SK-N-SH treated with all-trans-retinoic acid at 6 μM for 48 hours (cell line): ENCODE measurements at regions not wholly inside any gene's neighbourhood (a gene's known extent, or its start where the extent isn't known, plus 50 kb on each side); places are given as distances from the start of the nearest gene placed in this dataset.

Experiments
- ATAC-seq: fragments of 200-7000 bp; cut with Tn5 transposase; 3 replicates; pipeline ENCODE4 v1.9.1; 2020; ENCODE audit warnings: mild to moderate bottlenecking, moderate library complexity
- BACH2 ChIP-seq: fragments of 250-450 bp; sonication (Bioruptor Pico); IDR thresholded peaks from 2 replicates; pipeline ENCODE4 v1.9.0; 2021; ENCODE audit warnings: mild to moderate bottlenecking, borderline replicate concordance
- CSDC2 ChIP-seq: fragments of 250-450 bp; sonication (Bioruptor Pico); IDR thresholded peaks from 2 replicates; pipeline ENCODE4 v1.5.0; 2020; ENCODE audit warnings: mild to moderate bottlenecking, moderate library complexity
- GLIS3 ChIP-seq: fragments of 250-450 bp; sonication (Bioruptor Pico); IDR thresholded peaks from 2 replicates; pipeline ENCODE4 v1.5.0; 2020; ENCODE audit warnings: mild to moderate bottlenecking, moderate library complexity
- RARB ChIP-seq: fragments of 250-450 bp; sonication (Bioruptor Pico); IDR thresholded peaks from 2 replicates; pipeline ENCODE4 v1.8.0; 2021; ENCODE audit warnings: mild to moderate bottlenecking, moderate library complexity
- SNAI2 ChIP-seq: fragments of 250-450 bp; sonication (Bioruptor Pico); IDR thresholded peaks from 2 replicates; pipeline ENCODE4 v1.5.0; 2020; ENCODE audit warnings: mild to moderate bottlenecking, moderate library complexity
- TCF4 ChIP-seq: fragments of 250-450 bp; sonication (Bioruptor Pico); IDR thresholded peaks from 2 replicates; pipeline ENCODE4 v1.8.0; 2021; ENCODE audit warnings: mild to moderate bottlenecking, moderate library complexity, borderline replicate concordance
- TOX ChIP-seq: fragments of 250-450 bp; sonication (Bioruptor Pico); IDR thresholded peaks from 2 replicates; pipeline ENCODE4 v1.8.0; 2021; ENCODE audit warnings: mild to moderate bottlenecking, moderate library complexity, borderline replicate concordance
- ZFP3 ChIP-seq: fragments of 250-450 bp; sonication (Bioruptor Pico); IDR thresholded peaks from 2 replicates; pipeline ENCODE4 v1.5.0; 2020; ENCODE audit warnings: mild to moderate bottlenecking, moderate library complexity
- ZNF565 ChIP-seq: fragments of 450-650 bp; formaldehyde crosslinking; conservative IDR thresholded peaks from 2 replicates; pipeline ENCODE4 v1.5.0; 2020; ENCODE audit warnings: low read depth, mild to moderate bottlenecking, moderate library complexity
- ZNF70 ChIP-seq: fragments of 450-650 bp; formaldehyde crosslinking; IDR thresholded peaks from 2 replicates; pipeline ENCODE4 v1.5.0; 2020; ENCODE audit warnings: mild to moderate bottlenecking, moderate library complexity
- ZNF8 ChIP-seq: fragments of 450-650 bp; formaldehyde crosslinking; IDR thresholded peaks from 2 replicates; pipeline ENCODE4 v1.5.0; 2020; ENCODE audit warnings: mild to moderate bottlenecking, moderate library complexity
- TF ChIP-seq, protein P1 (sequence below): fragments of 250-450 bp; sonication (Bioruptor Pico); IDR thresholded peaks from 2 replicates; pipeline ENCODE4 v1.5.0; 2020; ENCODE audit warnings: mild to moderate bottlenecking, moderate library complexity
- TF ChIP-seq, protein P2 (sequence below): fragments of 250-450 bp; sonication (Bioruptor Pico); IDR thresholded peaks from 2 replicates; pipeline ENCODE4 v1.8.0; 2020; ENCODE audit warnings: mild to moderate bottlenecking, moderate library complexity, borderline replicate concordance
- TF ChIP-seq, protein P3 (sequence below): fragments of 250-450 bp; sonication (Bioruptor Pico); IDR thresholded peaks from 2 replicates; pipeline ENCODE4 v1.8.0; 2021; ENCODE audit warnings: low read depth, mild to moderate bottlenecking, moderate library complexity, borderline replicate concordance
- TF ChIP-seq, protein P4 (sequence below): fragments of 250-450 bp; sonication (Bioruptor Pico); IDR thresholded peaks from 2 replicates; pipeline ENCODE4 v1.5.1; 2020; ENCODE audit warnings: low read depth, mild to moderate bottlenecking, moderate library complexity
- TF ChIP-seq, protein P5 (sequence below): fragments of 250-450 bp; sonication (Bioruptor Pico); IDR thresholded peaks from 2 replicates; pipeline ENCODE4 v1.5.1; 2021; ENCODE audit warnings: mild to moderate bottlenecking, moderate library complexity

DNA sequence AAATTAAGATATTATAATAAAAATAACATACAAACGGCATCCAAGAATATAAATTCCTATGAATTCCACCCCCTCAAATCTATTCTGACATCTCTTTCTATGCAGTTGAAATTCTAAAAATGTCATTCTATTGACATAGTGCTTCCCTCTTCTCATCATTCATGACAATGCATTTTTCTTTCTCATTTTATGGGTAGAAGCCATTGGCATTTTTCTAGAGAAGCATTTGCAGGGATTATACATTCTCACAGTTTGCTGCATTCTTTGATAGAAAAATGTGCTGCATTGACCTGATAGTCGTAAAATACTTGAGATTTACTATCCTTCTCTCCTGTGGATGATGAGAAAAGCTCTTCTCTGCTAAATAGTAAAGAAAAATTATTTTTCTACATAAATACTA, 760.9 kb upstream of the ACO1 start:
- TF ChIP-seq, protein P1, sequence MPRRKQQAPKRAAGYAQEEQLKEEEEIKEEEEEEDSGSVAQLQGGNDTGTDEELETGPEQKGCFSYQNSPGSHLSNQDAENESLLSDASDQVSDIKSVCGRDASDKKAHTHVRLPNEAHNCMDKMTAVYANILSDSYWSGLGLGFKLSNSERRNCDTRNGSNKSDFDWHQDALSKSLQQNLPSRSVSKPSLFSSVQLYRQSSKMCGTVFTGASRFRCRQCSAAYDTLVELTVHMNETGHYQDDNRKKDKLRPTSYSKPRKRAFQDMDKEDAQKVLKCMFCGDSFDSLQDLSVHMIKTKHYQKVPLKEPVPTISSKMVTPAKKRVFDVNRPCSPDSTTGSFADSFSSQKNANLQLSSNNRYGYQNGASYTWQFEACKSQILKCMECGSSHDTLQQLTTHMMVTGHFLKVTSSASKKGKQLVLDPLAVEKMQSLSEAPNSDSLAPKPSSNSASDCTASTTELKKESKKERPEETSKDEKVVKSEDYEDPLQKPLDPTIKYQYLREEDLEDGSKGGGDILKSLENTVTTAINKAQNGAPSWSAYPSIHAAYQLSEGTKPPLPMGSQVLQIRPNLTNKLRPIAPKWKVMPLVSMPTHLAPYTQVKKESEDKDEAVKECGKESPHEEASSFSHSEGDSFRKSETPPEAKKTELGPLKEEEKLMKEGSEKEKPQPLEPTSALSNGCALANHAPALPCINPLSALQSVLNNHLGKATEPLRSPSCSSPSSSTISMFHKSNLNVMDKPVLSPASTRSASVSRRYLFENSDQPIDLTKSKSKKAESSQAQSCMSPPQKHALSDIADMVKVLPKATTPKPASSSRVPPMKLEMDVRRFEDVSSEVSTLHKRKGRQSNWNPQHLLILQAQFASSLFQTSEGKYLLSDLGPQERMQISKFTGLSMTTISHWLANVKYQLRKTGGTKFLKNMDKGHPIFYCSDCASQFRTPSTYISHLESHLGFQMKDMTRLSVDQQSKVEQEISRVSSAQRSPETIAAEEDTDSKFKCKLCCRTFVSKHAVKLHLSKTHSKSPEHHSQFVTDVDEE, result no peak
- TF ChIP-seq ZFP3 (CRISPR knock-in tag), result no peak
- TF ChIP-seq BACH2 (CRISPR knock-in tag), result no peak
- TF ChIP-seq ZNF8 (CRISPR knock-in tag), result no peak
- no peak for TF ChIP-seq SNAI2
- TF ChIP-seq, protein P2, sequence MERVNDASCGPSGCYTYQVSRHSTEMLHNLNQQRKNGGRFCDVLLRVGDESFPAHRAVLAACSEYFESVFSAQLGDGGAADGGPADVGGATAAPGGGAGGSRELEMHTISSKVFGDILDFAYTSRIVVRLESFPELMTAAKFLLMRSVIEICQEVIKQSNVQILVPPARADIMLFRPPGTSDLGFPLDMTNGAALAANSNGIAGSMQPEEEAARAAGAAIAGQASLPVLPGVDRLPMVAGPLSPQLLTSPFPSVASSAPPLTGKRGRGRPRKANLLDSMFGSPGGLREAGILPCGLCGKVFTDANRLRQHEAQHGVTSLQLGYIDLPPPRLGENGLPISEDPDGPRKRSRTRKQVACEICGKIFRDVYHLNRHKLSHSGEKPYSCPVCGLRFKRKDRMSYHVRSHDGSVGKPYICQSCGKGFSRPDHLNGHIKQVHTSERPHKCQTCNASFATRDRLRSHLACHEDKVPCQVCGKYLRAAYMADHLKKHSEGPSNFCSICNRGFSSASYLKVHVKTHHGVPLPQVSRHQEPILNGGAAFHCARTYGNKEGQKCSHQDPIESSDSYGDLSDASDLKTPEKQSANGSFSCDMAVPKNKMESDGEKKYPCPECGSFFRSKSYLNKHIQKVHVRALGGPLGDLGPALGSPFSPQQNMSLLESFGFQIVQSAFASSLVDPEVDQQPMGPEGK (CRISPR knock-in tag), result no peak
- TF ChIP-seq CSDC2 (CRISPR knock-in tag), result no peak
- no peak for TF ChIP-seq GLIS3 (CRISPR knock-in tag)
- TF ChIP-seq, protein P3, sequence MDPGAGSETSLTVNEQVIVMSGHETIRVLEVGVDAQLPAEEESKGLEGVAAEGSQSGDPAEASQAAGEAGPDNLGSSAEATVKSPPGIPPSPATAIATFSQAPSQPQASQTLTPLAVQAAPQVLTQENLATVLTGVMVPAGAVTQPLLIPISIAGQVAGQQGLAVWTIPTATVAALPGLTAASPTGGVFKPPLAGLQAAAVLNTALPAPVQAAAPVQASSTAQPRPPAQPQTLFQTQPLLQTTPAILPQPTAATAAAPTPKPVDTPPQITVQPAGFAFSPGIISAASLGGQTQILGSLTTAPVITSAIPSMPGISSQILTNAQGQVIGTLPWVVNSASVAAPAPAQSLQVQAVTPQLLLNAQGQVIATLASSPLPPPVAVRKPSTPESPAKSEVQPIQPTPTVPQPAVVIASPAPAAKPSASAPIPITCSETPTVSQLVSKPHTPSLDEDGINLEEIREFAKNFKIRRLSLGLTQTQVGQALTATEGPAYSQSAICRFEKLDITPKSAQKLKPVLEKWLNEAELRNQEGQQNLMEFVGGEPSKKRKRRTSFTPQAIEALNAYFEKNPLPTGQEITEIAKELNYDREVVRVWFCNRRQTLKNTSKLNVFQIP, result no peak
- TF ChIP-seq, protein P4, sequence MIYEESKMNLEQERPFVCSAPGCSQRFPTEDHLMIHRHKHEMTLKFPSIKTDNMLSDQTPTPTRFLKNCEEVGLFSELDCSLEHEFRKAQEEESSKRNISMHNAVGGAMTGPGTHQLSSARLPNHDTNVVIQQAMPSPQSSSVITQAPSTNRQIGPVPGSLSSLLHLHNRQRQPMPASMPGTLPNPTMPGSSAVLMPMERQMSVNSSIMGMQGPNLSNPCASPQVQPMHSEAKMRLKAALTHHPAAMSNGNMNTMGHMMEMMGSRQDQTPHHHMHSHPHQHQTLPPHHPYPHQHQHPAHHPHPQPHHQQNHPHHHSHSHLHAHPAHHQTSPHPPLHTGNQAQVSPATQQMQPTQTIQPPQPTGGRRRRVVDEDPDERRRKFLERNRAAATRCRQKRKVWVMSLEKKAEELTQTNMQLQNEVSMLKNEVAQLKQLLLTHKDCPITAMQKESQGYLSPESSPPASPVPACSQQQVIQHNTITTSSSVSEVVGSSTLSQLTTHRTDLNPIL (CRISPR knock-in tag), result no peak
- no peak for TF ChIP-seq RARB (CRISPR knock-in tag)
- no peak for TF ChIP-seq TOX (CRISPR knock-in tag)
- no peak for ATAC-seq

DNA sequence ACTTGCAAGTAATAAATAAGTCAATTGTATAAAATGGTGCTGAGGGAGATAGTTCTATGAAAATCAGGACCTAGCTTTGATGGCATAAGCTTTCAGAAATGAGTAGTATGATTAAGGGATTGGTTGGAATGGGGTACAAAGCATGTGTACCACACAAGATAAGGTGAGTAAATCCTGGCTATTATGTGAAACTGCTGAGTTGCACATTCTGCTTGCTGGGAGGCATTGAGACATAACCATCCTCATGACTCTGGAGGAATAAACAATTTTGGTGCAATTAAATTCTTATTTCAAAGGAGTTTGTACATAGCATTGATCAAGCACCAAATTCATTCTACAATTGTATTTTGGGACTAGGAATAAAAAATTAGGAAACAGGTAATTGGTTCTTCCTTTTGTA, 755.2 kb upstream of the ACO1 start:
- no peak for ATAC-seq
- TF ChIP-seq ZFP3 (CRISPR knock-in tag) (no peak), ZNF70 (CRISPR knock-in tag) (no peak), TCF4 (CRISPR knock-in tag) (no peak), RARB (CRISPR knock-in tag) (no peak), ZNF565 (CRISPR knock-in tag) (no peak), BACH2 (CRISPR knock-in tag) (no peak), ZNF8 (CRISPR knock-in tag) (no peak)
- TF ChIP-seq, protein P3, result no peak
- TF ChIP-seq, protein P2 (CRISPR knock-in tag), result no peak
- TF ChIP-seq, protein P5, sequence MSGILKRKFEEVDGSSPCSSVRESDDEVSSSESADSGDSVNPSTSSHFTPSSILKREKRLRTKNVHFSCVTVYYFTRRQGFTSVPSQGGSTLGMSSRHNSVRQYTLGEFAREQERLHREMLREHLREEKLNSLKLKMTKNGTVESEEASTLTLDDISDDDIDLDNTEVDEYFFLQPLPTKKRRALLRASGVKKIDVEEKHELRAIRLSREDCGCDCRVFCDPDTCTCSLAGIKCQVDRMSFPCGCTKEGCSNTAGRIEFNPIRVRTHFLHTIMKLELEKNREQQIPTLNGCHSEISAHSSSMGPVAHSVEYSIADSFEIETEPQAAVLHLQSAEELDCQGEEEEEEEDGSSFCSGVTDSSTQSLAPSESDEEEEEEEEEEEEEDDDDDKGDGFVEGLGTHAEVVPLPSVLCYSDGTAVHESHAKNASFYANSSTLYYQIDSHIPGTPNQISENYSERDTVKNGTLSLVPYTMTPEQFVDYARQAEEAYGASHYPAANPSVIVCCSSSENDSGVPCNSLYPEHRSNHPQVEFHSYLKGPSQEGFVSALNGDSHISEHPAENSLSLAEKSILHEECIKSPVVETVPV (CRISPR knock-in tag), result no peak
- TF ChIP-seq, protein P4 (CRISPR knock-in tag), result no peak
- TF ChIP-seq, protein P1, result no peak
